ENCODE measurements at regions not wholly inside any gene's neighbourhood (a gene's known extent, or its start where the extent isn't known, plus 50 kb on each side); places are given as distances from the start of the nearest gene placed in this dataset.
"Not testable (repeated sequence)": the region's sequence is repeated elsewhere in the genome, so short reads cannot be mapped to it uniquely, and the experiment has no call there.

DNA sequence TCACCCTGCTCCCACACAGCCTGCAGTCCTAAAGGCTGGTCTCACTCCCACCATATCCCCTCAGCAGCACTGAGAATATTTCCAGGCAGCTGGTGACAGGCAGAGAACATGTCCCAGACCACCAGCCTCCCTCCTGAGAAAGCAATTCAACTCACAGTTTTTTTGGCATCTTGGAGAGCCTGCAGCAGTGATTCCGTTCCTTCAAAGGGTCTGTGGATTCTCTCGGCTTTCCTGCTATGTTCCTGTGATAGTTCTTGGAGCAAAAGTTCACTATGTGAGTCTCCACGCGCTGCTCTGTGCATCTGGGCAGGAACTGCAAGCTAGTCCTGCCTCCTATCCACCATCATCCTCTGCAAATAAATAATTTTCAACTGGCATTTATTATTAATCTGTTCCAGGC is 448.3 kb upstream of the HSF2 start:
- DNase-seq: no peak

DNA sequence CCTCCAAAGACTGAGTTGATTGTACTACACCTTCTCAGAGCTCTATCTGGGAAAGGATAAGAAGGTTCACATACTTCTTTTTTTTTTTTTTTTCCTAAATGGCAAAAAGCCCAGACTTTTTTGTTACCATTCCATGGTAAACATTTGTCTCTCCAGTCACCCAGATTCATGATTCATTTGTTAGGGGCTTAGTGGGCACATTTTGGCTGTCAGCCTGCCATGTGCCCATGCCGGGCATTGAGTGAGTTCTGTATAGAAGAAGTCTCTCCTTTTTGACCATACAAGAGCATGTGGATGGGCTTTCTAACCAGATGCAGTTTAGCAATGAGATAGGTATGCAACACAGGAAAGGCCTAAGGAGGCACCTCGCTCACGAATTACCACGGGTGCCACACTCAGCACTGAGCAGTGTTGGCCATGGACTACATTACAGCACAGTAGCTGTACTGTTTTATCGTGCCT is 447.5 kb upstream of the HSF2 start:
- DNase-seq: no peak

DNA sequence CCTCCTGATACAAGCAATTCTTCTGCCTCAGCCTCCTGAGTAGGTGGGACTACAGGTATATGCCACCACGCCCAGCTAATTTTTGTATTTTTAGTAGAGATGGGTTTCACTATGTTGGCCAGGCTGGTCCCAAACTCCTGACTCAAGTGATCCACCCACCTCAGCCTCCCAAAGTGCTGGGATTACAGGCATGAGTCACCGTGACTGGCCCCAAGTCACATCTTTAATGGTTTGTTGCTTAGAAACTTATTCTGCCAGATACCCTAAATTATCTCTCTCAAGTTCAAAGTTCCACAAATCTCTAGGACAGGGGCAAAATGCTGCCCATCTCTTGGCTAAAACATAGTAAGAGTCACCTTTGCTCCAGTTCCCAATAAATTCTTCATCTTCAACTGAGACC is 444.1 kb upstream of the HSF2 start:
- DNase-seq: not testable (repeated sequence)

DNA sequence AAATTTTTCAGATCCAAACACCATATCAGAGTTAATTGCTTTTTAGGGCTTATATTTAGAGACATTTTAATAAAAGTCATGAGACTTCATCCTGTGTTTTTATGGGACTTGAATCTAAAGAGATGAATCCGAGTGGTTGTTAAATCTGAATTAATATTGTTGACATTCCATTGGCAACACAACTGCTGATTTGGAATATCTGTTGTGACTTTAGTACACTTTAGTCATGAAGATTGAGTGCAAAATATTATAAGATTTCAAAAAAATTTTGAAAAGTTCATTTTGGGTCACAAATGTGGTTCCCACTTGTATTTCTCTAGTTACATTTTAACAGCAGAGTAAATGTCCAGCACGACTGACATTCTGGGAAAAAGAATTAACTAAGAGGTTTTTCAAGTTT is 442.7 kb upstream of the HSF2 start:
- no peak for DNase-seq

DNA sequence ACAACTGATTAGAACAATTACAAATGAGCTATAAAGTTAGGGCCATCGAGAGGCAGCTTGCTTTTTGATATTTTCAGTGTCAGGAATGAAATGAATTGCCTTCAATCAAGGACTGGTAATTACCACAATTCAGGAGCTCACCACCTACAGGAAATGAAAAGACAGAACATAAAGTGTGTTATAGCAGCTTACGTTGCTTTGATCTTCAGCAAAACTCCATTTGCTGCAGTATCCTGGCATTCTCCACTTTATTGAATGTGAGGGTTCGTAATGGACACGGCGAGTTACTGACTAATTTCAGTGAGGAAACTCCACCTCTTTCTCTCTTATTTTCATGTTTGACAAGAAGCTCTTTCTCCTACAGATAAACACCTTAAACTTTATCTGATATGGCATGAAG is 440.0 kb upstream of the HSF2 start:
- no peak for DNase-seq

DNA sequence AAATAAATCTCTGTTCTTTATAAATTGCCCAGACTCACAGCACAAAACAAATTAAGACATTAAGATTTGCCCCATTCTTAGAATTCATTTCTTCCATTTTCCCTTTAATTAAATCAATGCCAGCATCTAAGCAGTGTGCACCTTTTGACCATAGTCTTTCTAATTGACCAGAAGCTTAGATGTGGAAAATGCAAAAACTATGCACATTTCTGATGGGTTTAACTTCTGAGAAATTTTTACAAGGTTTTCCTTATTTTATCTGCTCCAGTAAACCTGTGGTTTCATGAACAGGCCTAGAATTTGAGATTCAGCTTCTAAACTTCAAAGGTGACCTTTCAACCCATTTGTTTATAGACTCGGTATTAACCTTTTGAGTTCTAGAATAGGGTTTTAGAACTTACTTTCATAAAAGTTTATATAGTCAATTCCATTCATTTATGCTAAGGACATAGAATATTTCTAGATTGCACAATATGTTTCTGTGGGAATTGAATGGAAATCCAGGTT is 437.8 kb upstream of the HSF2 start:
- no peak for DNase-seq

DNA sequence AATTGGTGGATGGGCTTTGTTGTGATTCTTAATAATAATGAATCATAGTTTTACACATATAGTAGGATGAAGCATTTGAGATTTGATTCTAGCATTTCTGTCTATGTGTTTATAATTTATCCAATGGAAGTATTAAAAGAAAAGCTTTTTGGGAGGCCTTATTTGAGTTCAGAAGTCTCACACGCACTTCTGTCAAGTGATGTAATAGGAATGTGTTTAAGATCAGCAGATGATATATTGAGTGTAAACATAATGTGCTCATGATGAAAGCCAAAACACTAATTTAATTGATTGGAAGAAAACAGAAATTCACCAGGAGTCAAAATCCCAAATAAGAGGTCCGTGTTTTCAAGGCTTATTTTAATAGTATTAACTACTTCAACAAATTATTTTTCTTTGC is 435.6 kb upstream of the HSF2 start:
- no peak for DNase-seq

DNA sequence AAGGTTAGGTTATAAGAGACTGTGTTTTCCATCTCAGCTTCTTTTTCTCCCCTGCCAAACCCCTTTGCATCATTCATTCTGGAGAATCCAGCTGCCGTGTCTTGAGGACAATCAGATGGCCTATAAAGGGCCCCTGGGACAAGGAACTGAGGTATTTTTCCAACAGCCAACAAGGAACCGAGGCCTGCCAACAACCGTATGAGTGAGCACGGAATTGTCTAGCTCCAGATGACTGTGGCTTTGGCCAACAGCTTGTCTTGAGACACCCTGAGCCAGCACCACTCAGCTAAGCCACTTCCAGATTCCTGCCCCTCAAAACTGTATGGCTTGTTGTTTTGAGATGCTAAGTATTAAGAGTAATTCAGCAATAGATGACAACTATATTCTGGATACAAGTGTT is 433.7 kb upstream of the HSF2 start:
- no peak for DNase-seq

DNA sequence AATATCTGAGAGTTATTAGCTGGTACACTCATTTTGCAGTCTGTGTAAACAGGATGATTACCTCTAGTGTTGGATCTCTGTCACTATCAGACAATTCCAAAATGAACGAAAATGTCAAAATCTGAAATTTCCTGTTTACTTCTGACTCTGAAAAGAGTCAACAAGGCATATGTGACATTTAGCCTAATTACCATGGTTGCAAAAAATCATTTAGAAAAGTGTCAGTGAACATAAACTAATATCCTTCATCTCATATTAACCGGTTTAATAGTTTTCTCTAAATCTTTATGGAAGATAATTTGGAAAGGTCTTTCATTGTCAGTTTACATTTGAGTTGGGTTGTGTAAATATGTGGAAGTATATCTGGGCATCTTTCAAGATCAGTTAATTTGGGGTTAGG is 431.8 kb upstream of the HSF2 start:
- no peak for DNase-seq

DNA sequence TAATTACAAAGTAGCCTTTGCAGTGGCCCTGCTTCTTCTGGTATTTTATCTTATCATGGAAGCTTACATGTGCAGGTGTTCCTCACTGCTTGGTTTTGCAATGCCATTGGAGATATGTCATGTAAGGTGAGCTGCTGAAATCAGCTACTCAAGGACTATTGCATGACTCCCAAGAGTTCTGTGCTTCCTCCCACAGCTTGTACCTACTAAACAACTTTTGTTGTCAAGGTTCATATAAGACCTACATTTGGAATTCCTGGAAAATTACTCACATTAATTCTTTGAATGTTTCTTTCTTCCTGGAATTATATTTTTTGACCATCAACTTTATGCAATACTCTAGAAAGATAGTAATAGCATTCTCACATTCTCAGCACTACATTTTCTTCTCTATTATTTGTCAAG is 427.5 kb upstream of the HSF2 start:
- no peak for DNase-seq

DNA sequence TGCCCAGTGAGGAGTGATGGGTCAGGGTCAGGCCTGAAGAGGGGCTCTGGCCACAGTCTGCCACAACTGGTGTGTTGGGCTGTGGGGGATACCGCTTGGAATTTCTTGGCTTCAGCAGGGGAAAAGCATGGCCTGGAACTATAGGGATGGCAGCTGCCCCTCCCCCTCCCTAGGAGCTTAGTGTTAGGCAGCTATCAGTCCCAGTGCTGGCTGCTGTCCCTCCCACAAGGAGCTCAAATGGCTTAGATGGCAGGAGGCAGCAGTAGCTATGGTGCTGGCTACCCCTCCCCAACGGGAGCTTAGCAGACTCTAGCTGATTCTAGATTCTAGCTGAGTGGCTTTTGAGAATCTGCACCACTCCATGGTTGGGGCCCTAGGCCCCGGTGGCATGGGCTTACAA is 414.5 kb upstream of the HSF2 start:
- DNase-seq: no peak

DNA sequence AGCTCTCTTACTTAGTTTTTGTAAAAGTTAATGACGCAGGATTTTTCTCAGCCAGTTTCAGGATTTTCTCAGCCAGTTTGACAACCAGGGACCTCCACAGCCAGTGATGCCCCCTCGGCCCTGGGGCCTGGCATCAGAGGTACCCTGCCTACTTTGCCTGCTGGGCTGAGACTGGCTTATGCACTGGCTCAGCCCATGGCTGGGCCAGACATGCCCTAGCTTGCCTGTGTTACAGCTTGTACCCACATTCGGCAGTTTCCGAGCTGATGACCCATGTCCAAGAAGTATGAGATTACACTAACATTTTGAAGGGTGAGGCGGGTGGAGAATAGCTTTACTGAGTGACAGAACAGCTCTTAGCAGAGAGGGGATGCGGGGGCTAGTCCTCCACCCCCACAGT is 406.1 kb upstream of the HSF2 start:
- no peak for DNase-seq

DNA sequence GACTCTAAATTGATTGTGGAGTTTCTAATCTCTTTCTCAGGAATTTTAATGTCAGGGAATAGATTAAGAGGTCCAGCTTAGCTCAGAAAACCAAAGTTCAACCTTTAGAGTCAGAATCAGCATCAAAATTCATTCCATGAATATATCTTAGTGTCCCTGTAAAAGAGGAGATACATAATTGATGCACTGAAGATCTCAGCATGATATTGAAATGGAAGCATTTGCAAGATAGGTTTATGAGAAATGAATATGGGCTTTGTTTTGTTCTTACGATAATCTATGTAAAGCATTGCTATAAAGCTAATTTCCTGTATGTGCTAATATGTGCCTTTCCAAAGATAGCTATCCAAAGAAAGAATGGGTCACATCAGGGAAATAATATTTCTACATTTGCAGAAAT is 404.5 kb upstream of the HSF2 start:
- no peak for DNase-seq

DNA sequence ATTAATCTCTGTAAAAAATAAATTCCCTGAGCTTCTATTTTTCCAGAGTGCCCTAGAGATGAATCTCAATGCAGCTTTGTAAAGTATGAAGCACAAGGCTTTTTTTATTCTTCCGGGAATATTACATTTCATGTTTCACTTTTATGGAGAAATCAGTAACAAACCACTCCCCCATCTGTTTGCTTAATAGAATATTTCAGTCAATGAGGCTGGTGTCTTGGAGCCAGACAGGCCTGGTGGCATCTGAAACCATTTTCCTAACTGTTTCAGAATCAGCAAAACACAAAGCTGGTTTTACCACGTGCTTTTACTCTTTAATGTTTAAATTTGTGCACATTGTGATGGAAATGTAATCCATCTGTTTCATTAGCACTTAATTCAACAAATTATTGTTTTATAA is 400.8 kb upstream of the HSF2 start:
- DNase-seq: no peak

DNA sequence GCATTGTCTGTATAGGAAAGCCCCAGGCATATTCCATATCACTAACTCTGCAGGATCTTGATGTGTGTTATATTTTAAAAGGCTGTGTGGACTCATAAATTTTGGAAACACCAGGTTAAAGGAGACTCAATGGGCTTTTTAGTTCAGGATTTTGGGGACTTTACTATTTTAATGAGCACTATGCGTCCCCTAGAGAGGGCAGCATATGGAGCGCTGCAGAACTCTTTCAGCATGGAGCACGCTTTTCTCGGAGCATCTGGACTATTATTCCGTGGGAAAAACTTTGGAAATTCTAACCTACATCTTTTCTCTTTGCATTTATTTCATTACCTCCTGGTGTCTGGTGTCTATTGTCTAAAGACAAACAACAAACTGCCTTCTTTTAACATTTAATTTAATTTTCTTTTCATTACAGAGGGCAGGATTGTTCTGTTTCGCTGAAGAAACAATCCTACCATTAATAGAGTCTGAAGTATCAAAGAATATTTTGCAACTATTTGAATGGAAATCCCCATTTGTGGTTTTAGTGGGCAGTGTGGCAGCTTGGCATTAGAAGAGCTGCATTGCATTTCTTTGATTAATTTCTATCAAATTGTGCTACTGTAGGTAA is 399.9 kb upstream of the HSF2 start:
- DNase-seq: no peak

DNA sequence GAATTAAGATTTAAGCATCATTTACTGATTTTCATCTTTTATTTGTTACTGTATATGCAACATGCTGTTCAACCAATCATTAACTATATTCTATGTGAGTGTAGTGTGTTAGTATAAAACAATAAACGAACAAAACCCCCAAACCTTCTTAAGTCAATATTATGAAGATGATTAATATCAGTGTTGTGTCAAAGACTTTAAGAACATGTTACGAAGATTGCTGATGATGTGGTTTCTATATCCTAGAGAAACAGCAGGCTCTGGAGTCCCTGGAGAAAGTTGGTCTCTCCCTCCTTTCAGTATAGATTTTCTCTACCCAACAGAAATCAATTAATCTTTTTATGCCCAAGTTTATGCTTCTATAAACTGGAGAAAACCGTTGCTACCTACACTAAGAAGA is 393.8 kb upstream of the HSF2 start:
- no peak for DNase-seq

DNA sequence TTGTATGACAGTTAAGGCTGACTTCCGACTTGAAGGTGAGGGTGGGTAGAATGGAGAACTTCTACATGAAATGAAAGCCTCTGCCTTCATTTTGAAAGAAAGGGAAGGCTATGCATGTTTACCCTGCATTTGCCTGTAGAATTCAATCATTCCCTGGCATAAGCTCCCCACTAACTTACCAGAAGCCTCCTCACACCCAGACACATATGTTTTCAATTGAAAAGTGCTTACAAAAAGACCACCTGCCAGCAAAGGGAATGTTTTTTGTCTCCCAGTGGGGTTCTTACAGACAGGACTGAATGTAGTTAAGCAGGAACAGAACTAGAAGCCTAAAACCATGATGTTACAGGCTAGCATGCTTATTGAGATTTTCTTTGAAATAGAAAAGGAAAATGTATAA is 392.1 kb upstream of the HSF2 start:
- DNase-seq: no peak

DNA sequence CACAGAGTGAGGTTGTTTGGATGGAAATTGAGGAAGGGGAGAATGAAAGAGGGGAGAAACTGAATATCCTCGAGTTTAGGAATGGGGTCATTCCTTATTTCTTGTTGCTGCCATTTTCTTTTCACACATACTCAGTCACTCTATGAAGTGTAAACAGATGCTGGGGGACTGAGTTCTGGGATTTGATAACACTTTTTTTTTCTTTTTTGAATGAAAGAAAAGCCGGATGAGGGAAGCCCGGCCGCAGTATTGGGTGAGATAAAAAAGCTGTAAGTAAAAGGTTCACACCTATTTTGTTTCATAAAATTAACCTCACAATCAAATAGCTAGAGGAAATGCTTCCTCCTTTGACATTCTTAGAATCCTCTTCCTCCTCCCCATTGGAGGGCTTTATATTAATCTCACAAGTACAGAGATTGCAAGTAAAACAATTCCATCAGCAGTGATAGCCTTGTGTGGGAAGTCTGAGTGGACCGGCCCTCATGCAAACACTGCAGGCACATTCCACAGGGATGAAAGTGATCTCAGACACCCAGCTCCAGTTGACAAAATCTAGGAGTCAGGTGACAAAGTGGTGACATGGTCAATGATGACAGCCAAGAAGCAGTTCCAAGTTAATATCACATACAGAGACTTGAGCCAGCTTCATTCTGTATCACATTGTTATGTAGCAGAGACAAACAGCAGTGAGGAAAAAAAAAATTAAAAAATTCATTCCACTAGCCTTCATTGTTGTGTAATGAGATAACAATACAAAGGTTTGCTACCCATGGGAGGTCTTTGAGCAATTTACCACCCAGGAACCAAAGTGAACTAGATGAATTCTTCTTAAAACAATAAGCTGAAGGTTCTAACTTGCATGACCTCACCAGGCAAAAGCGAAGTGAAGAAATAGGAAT is 391.1 kb upstream of the HSF2 start:
- no peak for DNase-seq

DNA sequence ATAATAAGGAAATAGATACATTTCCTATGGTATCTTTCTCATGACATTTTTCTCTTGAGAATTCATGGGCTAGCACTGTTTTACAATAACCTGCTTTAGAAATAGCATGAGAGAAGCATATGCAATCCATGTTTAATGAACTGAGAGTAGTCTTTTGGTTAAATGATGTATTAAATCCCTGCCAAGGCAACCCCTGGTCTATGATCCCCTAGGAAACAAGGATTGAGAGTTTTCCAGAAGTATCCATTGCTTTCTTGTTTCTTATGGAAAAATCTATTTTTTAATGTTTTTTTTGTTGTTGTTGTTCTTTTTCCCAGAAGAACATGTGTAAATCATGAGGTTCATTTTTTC is 390.5 kb upstream of the HSF2 start:
- DNase-seq: no peak

DNA sequence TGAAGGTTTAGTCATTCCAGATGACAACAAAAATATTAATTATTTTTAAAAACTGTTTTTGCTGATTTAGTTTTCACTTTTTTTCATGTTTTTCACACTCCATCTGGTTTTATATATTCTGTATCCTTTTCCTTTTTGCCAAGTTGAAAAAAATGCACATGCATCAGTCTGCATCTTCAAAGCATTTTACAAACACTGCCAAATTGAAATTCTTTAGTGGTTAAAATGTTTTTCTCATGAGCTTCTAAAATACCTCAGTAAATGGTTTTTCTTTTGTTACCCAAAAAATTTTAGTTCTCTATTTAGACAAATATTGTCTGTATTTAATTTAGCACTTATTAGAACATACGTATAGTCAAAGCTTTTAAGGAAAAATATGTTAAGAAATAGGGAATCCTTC is 386.9 kb upstream of the HSF2 start:
- DNase-seq: no peak

DNA sequence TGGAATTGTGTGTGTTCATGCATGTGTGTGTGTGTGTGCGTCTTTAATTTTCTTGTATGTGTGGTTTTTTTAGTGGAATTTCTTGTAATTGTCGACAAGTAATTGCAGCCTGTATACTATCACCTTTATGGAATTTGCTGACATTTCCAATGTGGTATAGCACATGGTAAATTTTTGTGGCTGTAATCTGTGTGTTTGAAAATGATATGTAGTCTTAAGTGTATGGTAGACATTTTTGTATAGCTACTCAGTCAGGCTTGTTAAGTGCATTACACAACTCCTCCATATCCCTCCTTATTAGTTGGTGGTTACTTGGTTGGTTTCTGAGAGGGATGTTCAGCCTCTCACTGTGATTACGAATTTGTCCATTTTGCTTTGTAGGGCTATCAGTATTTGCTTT is 384.5 kb upstream of the HSF2 start:
- no peak for DNase-seq

DNA sequence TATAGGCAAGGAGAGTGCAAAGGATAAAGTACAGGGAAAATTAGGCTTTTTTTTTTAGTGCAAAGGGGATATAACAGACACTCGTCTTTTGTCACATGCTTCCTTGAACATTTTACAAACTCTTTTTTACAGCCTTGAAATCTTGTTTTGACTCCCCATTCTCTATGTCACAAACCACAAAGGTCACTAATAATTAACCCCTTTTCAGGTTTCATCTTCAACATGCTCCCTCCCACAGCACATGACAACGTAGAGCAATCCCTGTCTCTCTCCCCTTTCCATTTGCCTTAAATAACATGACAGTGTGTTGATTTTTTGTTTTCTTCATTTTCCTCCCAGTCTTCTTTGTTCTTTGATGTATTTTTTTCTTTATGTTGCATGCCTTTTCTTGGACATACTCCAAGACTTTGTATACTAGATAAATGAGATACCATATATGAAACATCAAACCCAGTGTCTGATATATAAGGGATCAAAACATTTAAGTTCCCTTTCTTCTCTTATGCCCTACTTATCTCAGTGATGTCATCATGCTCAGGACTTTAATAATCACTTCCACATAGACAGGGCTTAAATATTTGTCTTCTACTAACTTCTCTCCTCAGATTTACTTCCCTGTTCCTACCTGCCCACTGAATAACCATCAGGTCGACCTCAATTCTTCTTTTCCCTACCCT is 378.7 kb upstream of the HSF2 start:
- DNase-seq: no peak

DNA sequence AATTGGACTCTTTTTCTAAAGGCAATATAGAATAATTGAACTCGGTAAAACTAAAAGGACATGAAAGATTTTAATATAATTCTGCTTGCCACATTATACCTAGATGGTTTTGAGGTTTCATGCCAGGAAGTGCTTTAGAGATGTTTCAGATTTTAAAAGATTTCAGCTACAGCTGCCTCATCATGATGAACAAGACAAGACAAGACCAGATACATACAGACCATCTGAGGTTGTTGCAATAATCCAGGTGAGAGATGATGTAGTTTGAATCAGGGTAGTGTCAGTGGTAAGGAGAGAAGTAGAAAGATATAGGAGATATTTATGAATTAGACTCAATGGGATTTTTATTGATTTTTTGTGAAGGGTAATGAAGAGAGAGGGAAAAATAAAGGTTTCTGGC is 374.3 kb upstream of the HSF2 start:
- no peak for DNase-seq
